Uterus (tissue), 3 donors: ENCODE measurements at regions not wholly inside any gene's neighbourhood (a gene's known extent, or its start where the extent isn't known, plus 50 kb on each side); places are given as distances from the start of the nearest gene placed in this dataset.

ENCODE experiments used
- DNase-seq, 2 donors: peaks; one replicate each; pipeline ENCODE4 v3.0.0-alpha.2; 2019 to 2020
- H3K27ac ChIP-seq, 2 donors: fragments of 200-600 bp; sonication (generic); 1 replicate in 1 of 2; 2 replicates in 1 of 2; pipeline ENCODE4 v1.5.1; 2016 to 2018
- H3K27me3 ChIP-seq, 2 donors: fragments of 200-600 bp; sonication (generic); one replicate each; pipeline ENCODE4 v1.5.1; 2018 to 2019; ENCODE audit warnings: control low read depth in 1 of 2
- H3K36me3 ChIP-seq, 2 donors: fragments of 200-600 bp; sonication (generic); one replicate each; pipeline ENCODE4 v1.5.1; 2019; ENCODE audit warnings: control low read depth in 1 of 2
- H3K4me1 ChIP-seq, 2 donors: fragments of 200-600 bp; sonication (generic); one replicate each; pipeline ENCODE4 v1.5.1; 2018 to 2019; ENCODE audit warnings: control low read depth in 1 of 2
- H3K4me3 ChIP-seq, 2 donors: fragments of 200-600 bp; sonication (generic); 1 replicate in 1 of 2; 2 replicates in 1 of 2; pipeline ENCODE4 v1.5.1; 2018 to 2019; ENCODE audit warnings: mild to moderate bottlenecking in 1 of 2
- H3K9me3 ChIP-seq, 2 donors: fragments of 200-600 bp; sonication (generic); one replicate each; pipeline ENCODE4 v1.5.1; 2019; ENCODE audit warnings: control low read depth in 1 of 2
- CTCF ChIP-seq, 4 experiments: fragments of 200-600 bp in 2 of 4; fragments of 450-650 bp in 2 of 4; sonication (generic) in 2 of 4; IDR thresholded peaks; one replicate each; pipeline ENCODE4 v1.5.1; 2016 to 2019; ENCODE audit warnings: antibody characterized with exemption in 4 of 4, mild to moderate bottlenecking in 2 of 4, moderate library complexity in 1 of 4
- POLR2A ChIP-seq, 2 donors: fragments of 450-650 bp; IDR thresholded peaks; one replicate each; pipeline ENCODE4 v1.6.1; 2016; ENCODE audit warnings: antibody characterized with exemption in 2 of 2, mild to moderate bottlenecking in 1 of 2, moderate library complexity in 1 of 2
- intact Hi-C: fragments of 100-400 bp; cut with DNase I; formaldehyde crosslinking; loops from one replicate; pipeline ENCODE4 v1.15.1; 2023; ENCODE audit warnings: low total_unique reads
- donor health status: DM: yes; HTN: yes; CAD: no.

DNA sequence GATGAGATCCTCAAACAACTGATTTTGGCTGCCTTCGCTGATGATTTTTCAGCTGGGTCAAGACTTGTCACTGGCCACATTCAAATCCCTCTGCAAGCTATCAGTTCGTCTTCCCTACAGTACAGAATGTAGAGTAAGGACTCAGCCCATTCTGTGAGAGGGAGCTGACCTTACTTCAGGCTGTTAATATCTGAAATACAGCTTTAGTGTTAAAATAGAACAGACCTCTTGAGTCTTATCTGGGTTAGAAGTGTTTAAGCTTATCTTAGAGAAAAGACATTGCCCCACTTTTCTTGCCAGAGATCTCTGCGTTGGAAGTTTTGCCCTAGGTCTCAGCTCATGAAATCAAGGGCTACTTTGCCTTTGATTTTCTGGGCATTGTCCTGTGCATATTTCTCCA, 383.4 kb upstream of the LARGE1 start:
- intact Hi-C loops = no loop called here
- H3K4me1 ChIP-seq = no peaks in the 10 kb centered on the region
- no peaks in the 10 kb centered on the region for H3K27me3 ChIP-seq
- no peaks in the 10 kb centered on the region for H3K36me3 ChIP-seq
- no peak for DNase-seq
- TF ChIP-seq POLR2A (IDR thresholded peaks at IDR 0.05) = no peak
- TF ChIP-seq CTCF (IDR thresholded peaks at IDR 0.05) = no peak
- no peak overlapping the region for H3K4me3 ChIP-seq
- H3K9me3 ChIP-seq = no peaks in the 10 kb centered on the region
- H3K27ac ChIP-seq = no peak overlapping the region

GRCh38 chr22:34306361-34306760, 386.1 kb upstream of the LARGE1 start:
- Histone ChIP-seq H3K4me3 (no peak overlapping the region), H3K27ac (no peak overlapping the region), H3K27me3 (no peaks in the 10 kb centered on the region), H3K9me3 (no peaks in the 10 kb centered on the region), H3K4me1 (no peaks in the 10 kb centered on the region), H3K36me3 (no peaks in the 10 kb centered on the region)
- TF ChIP-seq CTCF (IDR thresholded peaks at IDR 0.05) = no peak
- TF ChIP-seq POLR2A (IDR thresholded peaks at IDR 0.05) = no peak
- no peak for DNase-seq
- intact Hi-C loops = no loop called here

GRCh38 chr22:34308101-34308500, 387.8 kb upstream of the LARGE1 start:
- H3K27ac ChIP-seq = no peak overlapping the region
- TF ChIP-seq CTCF (IDR thresholded peaks at IDR 0.05) (no peak), POLR2A (IDR thresholded peaks at IDR 0.05) (no peak)
- H3K36me3 ChIP-seq = no peaks in the 10 kb centered on the region
- H3K9me3 ChIP-seq = no peaks in the 10 kb centered on the region
- H3K4me3 ChIP-seq = no peak overlapping the region
- H3K27me3 ChIP-seq = no peaks in the 10 kb centered on the region
- intact Hi-C loops = no loop called here
- no peaks in the 10 kb centered on the region for H3K4me1 ChIP-seq
- no peak for DNase-seq

GRCh38 chr22:34319346-34319745, 399.1 kb upstream of the LARGE1 start:
- TF ChIP-seq CTCF (IDR thresholded peaks at IDR 0.05) (no peak), POLR2A (IDR thresholded peaks at IDR 0.05) (no peak)

DNA sequence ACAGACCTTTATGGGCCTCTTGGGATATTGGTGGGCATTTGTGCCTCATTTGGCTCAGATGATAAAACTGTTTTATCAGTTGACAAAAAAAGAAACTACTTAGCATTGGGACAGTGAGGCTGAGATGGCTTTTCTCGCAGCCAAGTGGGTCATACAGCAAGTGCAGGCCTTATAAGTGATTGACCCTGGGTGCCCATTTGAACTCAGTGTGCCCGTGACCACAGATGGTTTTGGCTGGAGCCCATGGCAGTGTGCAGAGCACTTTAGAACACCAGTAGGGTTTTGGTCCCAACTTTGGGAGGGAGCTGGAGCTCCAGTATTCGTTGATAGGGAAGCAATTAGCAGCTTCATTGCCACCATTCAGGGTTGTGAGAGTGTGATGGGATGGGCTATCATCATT, 404.5 kb upstream of the LARGE1 start:
- intact Hi-C loops = no loop called here
- Histone ChIP-seq H3K27ac (no peak overlapping the region), H3K4me1 (no peaks in the 10 kb centered on the region), H3K27me3 (no peaks in the 10 kb centered on the region), H3K36me3 (no peaks in the 10 kb centered on the region), H3K9me3 (no peaks in the 10 kb centered on the region), H3K4me3 (no peak overlapping the region)
- no peak for TF ChIP-seq POLR2A (IDR thresholded peaks at IDR 0.05)
- no peak for TF ChIP-seq CTCF (IDR thresholded peaks at IDR 0.05)
- no peak for DNase-seq

More at GRCh38 chr22:34319346-34319745, 399.1 kb upstream of the LARGE1 start:
- no peaks in the 10 kb centered on the region for H3K27me3 ChIP-seq
- DNase-seq = no peak
- no peaks in the 10 kb centered on the region for H3K36me3 ChIP-seq
- H3K4me3 ChIP-seq = no peak overlapping the region
- H3K4me1 ChIP-seq = no peaks in the 10 kb centered on the region
- intact Hi-C loops = no loop called here
- H3K27ac ChIP-seq = no peak overlapping the region
- H3K9me3 ChIP-seq = no peaks in the 10 kb centered on the region
